H9 (cell line): ENCODE measurements at regions not wholly inside any gene's neighbourhood (a gene's known extent, or its start where the extent isn't known, plus 50 kb on each side); places are given as distances from the start of the nearest gene placed in this dataset.

Source experiments
- DNase-seq: peaks from one replicate; pipeline ENCODE4 v3.0.0-alpha.2; 2017
- H2AFZ ChIP-seq: one replicate; pipeline ENCODE4 v1.6.1; 2013; ENCODE audit warnings: mild to moderate bottlenecking, low read length, control low read depth, moderate library complexity
- H2AK5ac ChIP-seq: 2 replicates; pipeline ENCODE4 v1.6.1; 2013; ENCODE audit warnings: low read length, control low read depth, mixed read lengths; ENCODE audit not compliant: insufficient read length
- H2BK120ac ChIP-seq: one replicate; pipeline ENCODE4 v1.6.1; 2013; ENCODE audit warnings: low read depth, mild to moderate bottlenecking, low read length, control low read depth, inconsistent platforms; ENCODE audit not compliant: poor library complexity, severe bottlenecking
- H2BK12ac ChIP-seq: 2 replicates; pipeline ENCODE4 v1.6.1; 2013; ENCODE audit warnings: low read length, control low read depth, mixed read lengths, low read depth; ENCODE audit not compliant: insufficient read length
- H2BK15ac ChIP-seq: 2 replicates; pipeline ENCODE4 v1.6.1; 2013; ENCODE audit warnings: low read depth, low read length, control low read depth
- H2BK20ac ChIP-seq: one replicate; pipeline ENCODE4 v1.6.1; 2013; ENCODE audit warnings: low read depth, mild to moderate bottlenecking, low read length, control low read depth, inconsistent platforms; ENCODE audit not compliant: poor library complexity, severe bottlenecking
- H2BK5ac ChIP-seq: 2 replicates; pipeline ENCODE4 v1.6.1; 2013; ENCODE audit warnings: low read length, control low read depth, mixed read lengths; ENCODE audit not compliant: insufficient read length
- H3K14ac ChIP-seq: 2 replicates; pipeline ENCODE4 v1.6.1; 2013; ENCODE audit warnings: low read length, control low read depth; ENCODE audit not compliant: insufficient read depth
- H3K18ac ChIP-seq: 2 replicates; pipeline ENCODE4 v1.6.1; 2013; ENCODE audit warnings: low read depth, mild to moderate bottlenecking, mixed read lengths, low read length, control low read depth; ENCODE audit not compliant: insufficient read length
- H3K23ac ChIP-seq: 2 replicates; pipeline ENCODE4 v1.6.1; 2013; ENCODE audit warnings: low read length, control low read depth, mixed read lengths, low read depth; ENCODE audit not compliant: insufficient read length
- H3K23me2 ChIP-seq: 2 replicates; pipeline ENCODE4 v1.6.1; 2013; ENCODE audit warnings: low read depth, mild to moderate bottlenecking, mixed read lengths, low read length, control low read depth; ENCODE audit not compliant: insufficient read length, poor library complexity, severe bottlenecking
- H3K27ac ChIP-seq: 2 replicates; pipeline ENCODE4 v1.5.1; 2013; ENCODE audit warnings: low read length, control low read depth, mixed read lengths, low read depth; ENCODE audit not compliant: insufficient read length
- H3K27me3 ChIP-seq: 2 replicates; pipeline ENCODE4 v1.6.1; 2013; ENCODE audit warnings: low read length, control low read depth, inconsistent platforms; ENCODE audit not compliant: insufficient read depth
- H3K4ac ChIP-seq: 2 replicates; pipeline ENCODE4 v1.6.1; 2013; ENCODE audit warnings: low read depth, mild to moderate bottlenecking, control low read depth, inconsistent platforms, low read length, moderate library complexity
- H3K4me1 ChIP-seq: 2 replicates; pipeline ENCODE4 v1.6.1; 2013; ENCODE audit warnings: low read length, control low read depth, inconsistent platforms; ENCODE audit not compliant: insufficient read depth
- H3K4me2 ChIP-seq: 2 replicates; pipeline ENCODE4 v1.6.1; 2013; ENCODE audit warnings: low read length, control low read depth, mixed read lengths; ENCODE audit not compliant: insufficient read length, insufficient read depth
- H3K56ac ChIP-seq: 2 replicates; pipeline ENCODE4 v1.6.1; 2013; ENCODE audit warnings: low read depth, mild to moderate bottlenecking, mixed read lengths, low read length, control low read depth; ENCODE audit not compliant: insufficient read length
- H3K79me1 ChIP-seq: 2 replicates; pipeline ENCODE4 v1.6.1; 2013; ENCODE audit warnings: low read depth, mild to moderate bottlenecking, moderate library complexity, low read length, control low read depth, inconsistent platforms; ENCODE audit not compliant: insufficient read depth, poor library complexity, severe bottlenecking
- H3K79me2 ChIP-seq: 2 replicates; pipeline ENCODE4 v1.6.1; 2013; ENCODE audit warnings: low read length, control low read depth, inconsistent platforms; ENCODE audit not compliant: insufficient read depth
- H3K9ac ChIP-seq: 2 replicates; pipeline ENCODE4 v1.6.1; 2013; ENCODE audit warnings: low read length, control low read depth, mixed read lengths; ENCODE audit not compliant: insufficient read length; ENCODE audit errors: extremely low read depth
- H3K9me3 ChIP-seq: one replicate; pipeline ENCODE4 v1.6.1; 2013; ENCODE audit warnings: low read depth, low read length, inconsistent platforms; ENCODE audit not compliant: control insufficient read depth
- H3T11ph ChIP-seq: one replicate; pipeline ENCODE4 v1.6.1; 2013; ENCODE audit warnings: mild to moderate bottlenecking, low read length, control low read depth, inconsistent platforms
- H4K20me1 ChIP-seq: one replicate; pipeline ENCODE4 v1.6.1; 2013; ENCODE audit not compliant: control insufficient read depth, insufficient read length, insufficient read depth
- H4K5ac ChIP-seq: 2 replicates; pipeline ENCODE4 v1.6.1; 2013; ENCODE audit warnings: low read depth, mild to moderate bottlenecking, mixed read lengths, low read length, control low read depth; ENCODE audit not compliant: insufficient read length
- H4K8ac ChIP-seq: replicated peaks from 2 replicates; pipeline ENCODE4 v1.6.1; 2013; ENCODE audit warnings: low read length, control low read depth, mixed read lengths, low read depth; ENCODE audit not compliant: insufficient read length
- H4K91ac ChIP-seq: 2 replicates; pipeline ENCODE4 v1.6.1; 2013; ENCODE audit warnings: low read depth, mild to moderate bottlenecking, moderate library complexity, mixed read lengths, low read length, control low read depth; ENCODE audit not compliant: insufficient read length
- H3K27ac Mint-ChIP-seq, 3 experiments: 2 replicates in 2 of 3; 3 replicates in 1 of 3; pipeline ENCODE4 v1.8.0; 2020 to 2021; ENCODE audit warnings: mixed read lengths in 3 of 3, mild to moderate bottlenecking in 1 of 3, moderate library complexity in 1 of 3
- H3K27me3 Mint-ChIP-seq: 2 replicates; pipeline ENCODE4 v1.8.0; 2021; ENCODE audit warnings: low read depth, mild to moderate bottlenecking, moderate library complexity, mixed read lengths
- H3K36me3 Mint-ChIP-seq, 3 experiments: 2 replicates in 2 of 3; 3 replicates in 1 of 3; pipeline ENCODE4 v1.8.0; 2020 to 2021; ENCODE audit warnings: low read depth in 3 of 3, mixed read lengths in 3 of 3; ENCODE audit not compliant: insufficient read depth in 1 of 3
- H3K4me1 Mint-ChIP-seq, 2 experiments: 2 replicates each; pipeline ENCODE4 v1.8.0; 2020; ENCODE audit warnings: mixed read lengths in 2 of 2
- H3K4me3 Mint-ChIP-seq, 2 experiments: 2 replicates in 1 of 2; 3 replicates in 1 of 2; pipeline ENCODE4 v1.8.0; 2020 to 2021; ENCODE audit warnings: mild to moderate bottlenecking in 2 of 2, mixed read lengths in 2 of 2, moderate library complexity in 1 of 2
- H3K9me3 Mint-ChIP-seq, 2 experiments: 2 replicates in 1 of 2; 3 replicates in 1 of 2; pipeline ENCODE4 v1.8.0; 2020; ENCODE audit warnings: mild to moderate bottlenecking in 2 of 2, mixed read lengths in 2 of 2, moderate library complexity in 1 of 2
- CTCF ChIP-seq: fragments of 200-600 bp; sonication (generic); conservative IDR thresholded peaks from 3 replicates; pipeline ENCODE4 v1.8.0; 2021; ENCODE audit warnings: antibody characterized with exemption, mild to moderate bottlenecking
- whole genome bisulfite sequencing: extraction: QIAGEN DNeasy Blood & Tissue Kit; methylation state at CpG from one replicate; pipeline ENCODE4 v1.1.7; 2013; ENCODE audit warnings: missing lambda C conversion rate, low lambda C conversion rate, mixed read lengths; ENCODE audit not compliant: insufficient read length; ENCODE audit errors: extremely low coverage; 5-methylcytosine and 5-hydroxymethylcytosine counted together

DNA sequence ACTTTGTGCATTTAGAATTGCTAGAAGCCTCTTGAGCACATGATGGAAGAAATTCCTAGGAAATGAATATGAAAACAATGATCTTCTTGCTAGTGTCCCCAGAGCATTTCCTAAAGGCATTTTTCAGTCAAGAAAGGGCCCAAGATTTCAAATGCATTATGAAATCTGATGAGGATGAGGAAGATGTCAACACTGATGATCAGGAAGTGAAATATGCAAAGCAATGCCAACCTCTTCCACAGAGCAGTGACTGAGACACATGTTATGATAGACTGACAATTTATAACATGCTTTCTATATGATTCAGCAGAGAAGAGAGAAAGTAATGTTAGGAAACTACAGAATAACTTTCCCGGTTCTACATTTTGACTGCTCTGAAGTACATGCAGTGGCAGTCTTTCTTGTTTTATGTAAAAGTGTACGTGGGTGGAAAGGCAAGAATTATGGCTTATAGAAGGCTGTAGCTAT, 859.1 kb upstream of the GOT2 start:
- Histone ChIP-seq H3K23ac (no peak overlapping the region), H3K18ac (no peak overlapping the region), H3K23me2 (no peaks in the 10 kb centered on the region), H3K4me2 (no peak overlapping the region), H3K79me1 (no peaks in the 10 kb centered on the region), H2BK15ac (no peak overlapping the region), H4K20me1 (no peaks in the 10 kb centered on the region), H3K4ac (no peak overlapping the region), H3K27ac (no peak overlapping the region), H2AFZ (no peak overlapping the region), H3T11ph (no peak overlapping the region), H2BK20ac (no peak overlapping the region), H2BK12ac (no peak overlapping the region), H3K9ac (no peak overlapping the region), H2AK5ac (no peak overlapping the region), H2BK120ac (no peak overlapping the region), H4K5ac (no peak overlapping the region), H3K27me3 (no peaks in the 10 kb centered on the region), H2BK5ac (no peak overlapping the region), H3K79me2 (no peaks in the 10 kb centered on the region), H3K4me1 (no peaks in the 10 kb centered on the region), H4K91ac (no peak overlapping the region), H3K14ac (no peak overlapping the region), H3K56ac (no peak overlapping the region), H4K8ac (no peak overlapping the region), H3K9me3 (no peaks in the 10 kb centered on the region)
- Mint-ChIP-seq H3K4me3 (no peak overlapping the region), H3K9me3 (no peaks in the 10 kb centered on the region), H3K4me1 (peaks cover 5% of the 10 kb centered on the region in 2 experiments; a peak in 2 of 4 replicates), H3K27me3 (no peaks in the 10 kb centered on the region; the same call in 1 of the 2 replicates), H3K27ac (no peak overlapping the region), H3K36me3 (no peaks in the 10 kb centered on the region; a peak in 2 of 7 replicates)
- DNase-seq = no peak
- WGBS = no CpG with 5 or more reads among the region's 2 CpGs
- no peak for TF ChIP-seq CTCF
